ENCODE measurements at regions not wholly inside any gene's neighbourhood (a gene's known extent, or its start where the extent isn't known, plus 50 kb on each side); places are given as distances from the start of the nearest gene placed in this dataset.
A peak's percentile ranks its signal among the peaks of the same experiment; 100 is the strongest.

DNA sequence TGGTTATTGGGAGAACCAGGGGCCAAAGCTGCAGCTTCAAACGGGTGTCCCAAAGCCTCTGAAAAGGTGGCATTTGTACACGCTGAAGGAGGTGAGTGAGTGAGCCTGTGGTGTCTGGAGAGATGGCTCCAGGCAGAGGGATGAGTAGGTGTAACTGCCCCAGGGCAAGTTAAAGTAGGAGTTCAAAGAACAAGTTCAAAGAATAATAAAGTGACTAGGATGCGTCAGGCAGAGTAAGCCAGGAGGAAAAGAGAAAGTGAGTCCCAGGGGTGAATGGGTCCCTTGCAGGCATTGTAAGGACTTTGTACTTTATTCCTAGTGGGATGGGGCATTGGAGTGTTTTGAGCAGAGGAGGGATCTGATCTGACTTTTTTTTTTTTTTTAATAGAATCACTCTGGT, 201.4 kb upstream of the PWP1 start:
- DNase-seq: no peak

GRCh38 chr12:107484941-107485340, 200.7 kb upstream of the PWP1 start:
- DNase-seq: no peak

GRCh38 chr12:107485731-107486130, 199.9 kb upstream of the PWP1 start:
- DNase-seq: no peak

DNA sequence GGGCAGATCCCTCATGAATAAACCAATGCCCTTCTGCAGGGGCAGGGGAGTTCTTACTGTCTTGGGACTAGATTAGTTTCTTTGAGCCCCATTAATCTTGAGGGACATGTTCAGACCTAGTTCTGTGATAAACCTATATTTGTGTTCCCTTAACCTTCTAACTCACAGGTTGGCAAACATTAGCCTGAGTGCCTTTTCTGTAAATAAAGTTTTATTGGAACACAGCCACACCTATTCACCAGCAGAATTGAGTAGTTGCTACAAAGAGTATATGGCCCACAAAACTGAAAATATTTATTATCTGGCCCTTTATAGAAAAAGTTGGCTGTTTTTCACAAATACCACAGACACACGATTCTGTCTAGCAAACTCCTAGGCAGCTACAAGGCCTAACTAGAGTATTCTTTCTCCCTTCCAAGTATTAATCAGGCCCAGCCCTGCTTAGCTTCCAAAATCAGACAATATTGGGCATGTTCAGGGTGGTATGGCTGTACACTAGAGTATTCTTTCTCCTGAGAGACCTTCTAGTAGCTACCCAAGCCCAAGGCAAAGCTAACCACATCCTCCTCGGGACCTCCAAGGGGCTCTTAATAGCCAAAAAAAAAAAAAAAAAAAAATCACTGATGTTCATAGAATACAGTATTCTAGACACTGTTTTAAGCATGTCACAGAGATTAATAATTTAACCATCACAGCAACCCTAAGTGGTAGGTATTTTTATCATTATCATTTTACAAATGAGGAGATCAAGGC, 199.3 kb upstream of the PWP1 start:
- DNase-seq: no peak

DNA sequence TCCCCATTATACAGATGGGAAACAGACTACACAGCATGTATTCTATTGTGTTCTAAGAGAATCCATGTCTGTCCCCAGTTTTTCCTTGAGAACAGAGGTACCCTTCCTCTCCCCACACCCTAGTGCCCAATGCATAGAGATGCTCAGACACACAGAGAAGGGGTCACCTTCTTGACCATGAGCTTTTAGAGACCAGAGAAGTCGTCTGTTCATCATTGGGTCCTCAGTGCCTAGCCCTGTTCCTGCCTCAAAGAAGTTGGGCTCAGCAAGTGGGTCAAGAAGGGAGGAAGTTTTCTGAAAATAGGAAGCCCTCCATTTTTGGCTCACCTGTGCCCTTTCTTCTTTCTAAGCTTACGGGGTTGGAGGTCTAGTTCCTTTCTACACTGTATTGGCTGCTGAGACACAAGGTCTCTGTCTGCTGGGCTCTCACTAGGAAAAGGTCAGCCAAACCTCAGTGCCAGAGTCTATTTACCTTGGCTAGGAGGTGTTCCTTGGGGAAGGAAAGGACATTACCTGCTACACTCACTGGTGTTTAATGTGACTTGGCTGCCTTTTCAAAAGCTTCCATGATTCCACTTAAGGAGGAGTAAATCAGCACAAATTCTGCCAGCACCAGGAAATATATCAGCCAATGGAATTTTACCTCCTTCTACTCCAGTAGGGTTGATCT, 198.5 kb upstream of the PWP1 start:
- DNase-seq: no peak

- DNase-seq: no peak
Measured at GRCh38 chr12:107488666-107489065, 196.9 kb upstream of the PWP1 start.

DNA sequence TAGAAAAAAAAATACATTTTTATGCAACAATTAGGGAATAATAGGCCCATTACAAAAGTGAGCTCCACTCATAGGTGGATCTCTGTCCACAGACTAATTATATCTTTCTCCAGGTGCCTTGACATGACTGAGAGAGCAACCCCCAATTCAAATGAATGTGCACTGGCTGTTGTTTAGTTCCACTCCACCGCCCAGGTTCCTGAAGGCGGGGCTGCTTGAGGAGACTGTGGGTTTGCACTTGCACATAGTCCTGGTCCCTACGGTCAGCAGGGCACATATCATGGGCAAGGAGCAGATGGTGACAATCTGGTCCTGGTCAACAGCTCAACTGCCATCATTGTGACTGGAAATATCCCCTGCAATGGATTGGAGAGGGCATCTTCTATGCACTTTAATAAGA, 195.6 kb upstream of the PWP1 start:
- DNase-seq: no peak

GRCh38 chr12:107491856-107492255, 193.7 kb upstream of the PWP1 start:
- no peak for DNase-seq

- DNase-seq: peak; percentile 49
Measured at GRCh38 chr12:107492393-107493134, 193.0 kb upstream of the PWP1 start.

DNA sequence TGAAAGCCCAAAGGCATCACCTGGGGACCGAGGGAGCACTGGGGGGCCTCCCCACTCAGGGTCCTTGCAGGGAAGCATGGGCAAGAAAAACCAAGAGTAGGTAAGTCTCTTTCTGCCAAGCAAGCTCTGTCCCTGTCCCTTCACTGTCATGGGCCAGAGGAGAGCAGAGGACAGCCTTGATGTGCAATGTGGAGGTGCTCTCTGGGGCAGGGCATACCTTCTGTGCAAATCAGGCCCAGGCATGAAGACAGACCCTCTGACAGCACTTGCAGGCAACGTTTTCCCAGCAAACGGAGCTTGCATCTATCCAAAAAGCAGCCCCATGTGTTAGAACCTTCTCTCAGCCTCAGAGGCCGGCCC, 192.5 kb upstream of the PWP1 start:
- no peak for DNase-seq

DNA sequence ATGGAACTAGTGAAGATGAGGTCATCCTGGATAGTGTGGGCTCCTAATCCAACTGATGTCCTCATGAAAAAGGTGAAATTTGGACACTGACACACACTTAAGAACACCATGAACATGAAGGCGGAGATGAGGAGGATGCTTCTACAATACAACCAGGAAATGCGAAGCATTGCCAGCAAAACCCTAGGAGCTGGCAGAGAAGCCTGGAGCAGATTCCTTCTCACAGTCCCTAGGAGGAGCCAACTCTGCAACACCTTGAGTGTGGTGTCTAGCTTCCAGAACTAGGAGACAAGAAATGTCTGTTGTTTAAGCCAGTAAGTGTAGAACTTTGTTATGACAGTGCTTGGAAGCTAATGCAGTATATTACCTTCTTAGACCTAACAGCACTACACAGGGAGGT, 191.9 kb upstream of the PWP1 start:
- no peak for DNase-seq

- no peak for DNase-seq
Measured at GRCh38 chr12:107494331-107494730, 191.3 kb upstream of the PWP1 start.

DNA sequence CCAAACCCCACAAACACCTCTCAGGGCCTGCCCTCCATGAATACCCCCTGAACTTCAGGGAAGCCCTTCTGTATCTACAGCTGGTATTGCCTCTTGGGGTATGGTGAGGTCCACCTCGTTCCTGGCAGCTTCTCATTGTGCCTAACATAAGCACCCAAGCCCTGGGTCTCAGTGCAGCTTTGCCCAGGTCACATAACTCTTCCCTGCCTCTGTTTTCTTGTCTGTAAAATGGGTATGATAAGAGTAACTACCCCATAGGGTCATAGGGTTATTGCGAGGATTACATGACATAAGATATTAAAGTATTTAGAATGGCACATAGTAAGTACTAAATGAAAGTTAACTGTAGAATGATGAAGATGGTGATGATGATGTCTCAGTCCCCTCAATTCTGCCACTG, 190.0 kb upstream of the PWP1 start:
- DNase-seq: no peak

DNA sequence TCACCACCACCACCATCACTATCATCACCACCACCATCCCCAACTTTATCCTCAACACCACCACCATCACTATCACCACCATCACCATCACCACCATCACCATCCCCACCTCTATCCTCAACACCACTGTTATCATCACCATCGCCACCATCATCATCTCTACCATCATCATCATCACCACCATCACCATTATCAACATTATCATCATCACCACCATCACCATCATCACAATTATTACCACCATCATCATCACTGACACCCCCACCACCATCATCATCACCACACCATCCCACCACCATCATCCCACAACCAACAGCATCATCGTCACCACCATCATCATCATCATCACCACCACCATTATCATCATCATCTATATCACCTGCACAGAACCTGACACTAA, 188.4 kb upstream of the PWP1 start:
- no peak for DNase-seq

DNA sequence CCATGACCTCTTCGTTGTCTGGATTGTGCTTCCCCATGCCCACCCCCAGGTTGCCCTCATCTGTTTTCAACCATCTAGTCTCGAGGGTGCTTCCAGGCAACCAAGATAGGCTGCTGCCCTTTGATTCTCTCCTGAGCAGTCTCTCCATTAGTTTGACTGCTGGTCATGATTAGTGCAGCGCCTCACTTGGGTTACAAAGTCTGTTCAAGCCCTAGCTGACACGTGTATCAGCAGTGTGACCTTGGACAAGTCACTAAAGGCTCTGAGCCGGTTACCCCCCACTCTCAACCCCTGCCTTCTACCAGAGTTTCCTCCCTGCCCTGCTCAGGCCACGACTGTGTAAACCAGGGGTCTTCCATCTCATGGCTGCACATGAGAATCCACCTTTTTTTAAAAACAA, 185.3 kb upstream of the PWP1 start:
- no peak for DNase-seq

DNA sequence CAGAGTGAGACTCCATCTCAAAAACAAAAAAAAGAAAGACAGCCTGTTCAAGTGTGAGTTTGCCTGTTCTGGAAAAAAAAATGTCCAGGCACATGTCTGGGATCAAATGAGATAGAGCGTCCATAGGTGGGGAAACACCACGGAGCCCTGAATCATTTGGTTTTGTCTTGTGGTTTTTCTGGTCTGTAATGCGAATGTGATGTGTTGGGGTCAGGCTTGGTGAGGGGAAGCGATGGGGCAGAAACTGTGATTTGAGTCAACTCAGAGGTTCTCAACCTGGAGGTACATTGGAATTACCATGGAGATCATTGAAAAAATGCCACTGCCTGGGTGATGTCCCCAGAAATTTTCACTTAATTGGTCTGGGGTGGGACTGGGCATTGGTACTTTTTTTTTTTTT, 183.9 kb upstream of the PWP1 start:
- no peak for DNase-seq

DNA sequence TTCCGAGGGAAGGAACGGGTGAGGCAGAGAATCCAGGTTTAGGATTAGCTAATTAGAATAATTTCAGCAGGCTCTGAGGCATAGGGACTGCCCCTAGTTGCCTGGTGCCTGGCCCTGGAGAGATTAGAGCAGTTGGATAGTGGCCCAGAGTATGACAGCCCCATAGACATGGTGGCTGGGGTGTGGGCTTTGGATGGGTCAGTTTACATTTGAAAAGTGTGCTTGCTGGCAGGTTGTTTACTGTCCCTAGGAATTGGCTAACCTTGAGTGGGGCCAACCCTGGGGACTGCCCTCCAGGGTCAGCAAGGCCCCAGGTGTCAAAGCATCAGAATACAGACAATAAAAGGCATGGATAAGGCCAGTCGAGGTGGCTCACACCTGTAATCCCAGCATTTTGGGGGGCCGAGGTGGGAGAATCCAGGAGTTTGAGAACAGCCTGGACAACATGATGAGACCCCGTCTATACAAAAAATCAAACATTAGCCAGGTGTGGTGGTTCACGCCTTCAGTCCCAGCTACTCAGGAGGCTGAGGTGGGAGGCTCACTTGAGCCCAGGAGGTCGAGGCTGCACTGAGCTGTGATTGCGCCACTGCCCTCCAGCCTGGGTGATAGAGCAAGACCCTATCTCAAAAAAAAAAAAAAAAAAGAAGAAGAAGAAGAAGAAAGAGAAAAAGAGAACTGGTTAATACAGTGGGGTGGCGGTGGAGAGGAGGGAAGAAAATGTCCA, 182.3 kb upstream of the PWP1 start:
- no peak for DNase-seq

GRCh38 chr12:107503887-107504885, 181.4 kb upstream of the PWP1 start:
- DNase-seq: no peak

GRCh38 chr12:107509421-107509820, 176.2 kb upstream of the PWP1 start:
- DNase-seq: no peak

GRCh38 chr12:107510211-107510610, 175.4 kb upstream of the PWP1 start:
- no peak for DNase-seq

DNA sequence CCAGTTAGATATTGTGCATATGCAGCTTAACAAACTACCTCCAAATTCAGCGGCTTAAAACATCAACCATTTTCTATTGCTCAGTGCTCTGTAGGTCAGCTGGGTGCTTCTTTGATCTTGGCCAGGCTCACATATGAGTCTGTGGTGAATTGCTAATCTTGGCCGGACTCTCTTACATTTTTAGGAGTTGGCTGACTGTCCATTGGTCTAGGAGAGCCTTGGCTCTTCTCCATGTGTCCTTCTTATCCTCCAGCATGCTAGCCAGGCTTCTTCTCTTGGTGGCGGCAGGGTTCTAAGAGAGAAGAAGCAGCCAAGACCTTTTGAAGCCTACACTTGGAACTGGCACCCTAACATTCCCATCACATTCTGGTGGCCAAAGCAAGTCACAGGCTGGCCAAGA, 174.3 kb upstream of the PWP1 start:
- DNase-seq: no peak

DNA sequence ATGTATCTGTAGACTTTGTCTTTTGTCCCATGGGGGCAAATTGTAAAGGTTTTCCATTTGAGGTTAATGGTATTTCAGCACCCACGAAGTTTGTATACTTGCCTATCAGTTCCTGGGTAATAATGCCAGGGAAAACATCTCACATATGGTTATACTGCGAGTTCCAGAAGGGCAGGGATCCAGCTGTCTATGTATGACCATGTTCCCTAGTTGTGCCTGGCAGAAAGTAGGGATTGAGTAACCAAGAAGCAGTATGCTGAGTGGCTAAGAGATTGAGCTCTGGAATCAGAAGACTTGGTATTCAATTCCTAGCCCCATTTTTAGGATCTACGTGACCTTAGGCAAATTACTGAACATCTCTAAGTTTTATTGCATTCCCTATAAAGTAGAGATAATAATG, 173.2 kb upstream of the PWP1 start:
- no peak for DNase-seq
